Fibroblast of peridontal ligament (primary cell): ENCODE measurements at regions not wholly inside any gene's neighbourhood (a gene's known extent, or its start where the extent isn't known, plus 50 kb on each side); places are given as distances from the start of the nearest gene placed in this dataset.
"Not testable (repeated sequence)": the region's sequence is repeated elsewhere in the genome, so short reads cannot be mapped to it uniquely, and the experiment has no call there.

Experiments
- DNase-seq: peaks from one replicate; pipeline ENCODE4 v3.0.0-alpha.2; 2010; ENCODE audit errors: extremely low read depth

- DNase-seq, result no peak
Measured at GRCh38 chr4:57877047-57877458, 766.9 kb upstream of the IGFBP7 start.

GRCh38 chr4:57875829-57876392 is 765.7 kb upstream of the IGFBP7 start:
- DNase-seq, result no peak

- DNase-seq, result no peak
Measured at GRCh38 chr4:57866468-57867171, 756.4 kb upstream of the IGFBP7 start.

GRCh38 chr4:57865264-57865663 is 755.1 kb upstream of the IGFBP7 start:
- DNase-seq, result no peak

- DNase-seq, result no peak
Measured at GRCh38 chr4:57854748-57855147, 744.6 kb upstream of the IGFBP7 start.

GRCh38 chr4:57850141-57850540 is 740.0 kb upstream of the IGFBP7 start:
- DNase-seq, result no peak

GRCh38 chr4:57832083-57832482 is 721.9 kb upstream of the IGFBP7 start:
- no peak for DNase-seq

GRCh38 chr4:57789666-57790065 is 679.5 kb upstream of the IGFBP7 start:
- DNase-seq, result no peak

GRCh38 chr4:57777876-57778275 is 667.7 kb upstream of the IGFBP7 start:
- no peak for DNase-seq

GRCh38 chr4:57774681-57775080 is 664.5 kb upstream of the IGFBP7 start:
- no peak for DNase-seq

- DNase-seq, result no peak
Measured at GRCh38 chr4:57774171-57774570, 664.0 kb upstream of the IGFBP7 start.

GRCh38 chr4:57766341-57766740 is 656.2 kb upstream of the IGFBP7 start:
- no peak for DNase-seq

GRCh38 chr4:57764856-57765255 is 654.7 kb upstream of the IGFBP7 start:
- no peak for DNase-seq

- DNase-seq, result no peak
Measured at GRCh38 chr4:57763070-57763469, 652.9 kb upstream of the IGFBP7 start.

- no peak for DNase-seq
Measured at GRCh38 chr4:57740625-57741190, 630.5 kb upstream of the IGFBP7 start.

- DNase-seq, result no peak
Measured at GRCh38 chr4:57736781-57737180, 626.6 kb upstream of the IGFBP7 start.

- no peak for DNase-seq
Measured at GRCh38 chr4:57734104-57734670, 624.0 kb upstream of the IGFBP7 start.

- DNase-seq, result not testable (repeated sequence)
Measured at GRCh38 chr4:57729775-57730570, 619.8 kb upstream of the IGFBP7 start.

- no peak for DNase-seq
Measured at GRCh38 chr4:57726154-57726553, 616.0 kb upstream of the IGFBP7 start.

- no peak for DNase-seq
Measured at GRCh38 chr4:57719456-57719855, 609.3 kb upstream of the IGFBP7 start.

GRCh38 chr4:57714313-57714712 is 604.1 kb upstream of the IGFBP7 start:
- not testable (repeated sequence) for DNase-seq

GRCh38 chr4:57710053-57710452 is 599.9 kb upstream of the IGFBP7 start:
- no peak for DNase-seq
